Type B pancreatic cell (in vitro differentiated cells): ENCODE measurements at regions not wholly inside any gene's neighbourhood (a gene's known extent, or its start where the extent isn't known, plus 50 kb on each side); places are given as distances from the start of the nearest gene placed in this dataset.
A peak's percentile ranks its signal among the peaks of the same experiment; 100 is the strongest.

Experiments used
- DNase-seq: peaks from one replicate; pipeline ENCODE4 v3.0.0; 2021; ENCODE audit warnings: mixed read lengths; ENCODE audit not compliant: unreplicated experiment; ENCODE audit errors: extremely low spot score
- H3K27ac Mint-ChIP-seq: 2 replicates; pipeline ENCODE4 v1.8.0; 2021; ENCODE audit warnings: mild to moderate bottlenecking, mixed read lengths
- H3K27me3 Mint-ChIP-seq: 2 replicates; pipeline ENCODE4 v1.8.0; 2021; ENCODE audit warnings: mixed read lengths
- H3K36me3 Mint-ChIP-seq: 2 replicates; pipeline ENCODE4 v1.8.0; 2021; ENCODE audit warnings: mixed read lengths
- H3K4me1 Mint-ChIP-seq: one replicate; pipeline ENCODE4 v1.8.0; 2021; ENCODE audit warnings: mixed read lengths; ENCODE audit not compliant: unreplicated experiment
- H3K4me3 Mint-ChIP-seq: 2 replicates; pipeline ENCODE4 v1.8.0; 2021; ENCODE audit warnings: mild to moderate bottlenecking, mixed read lengths
- H3K9me3 Mint-ChIP-seq: 2 replicates; pipeline ENCODE4 v1.8.0; 2021; ENCODE audit warnings: mixed read lengths
- TF ChIP-seq, protein P1 (sequence below): fragments of 200-600 bp; sonication (generic); conservative IDR thresholded peaks from 2 replicates; pipeline ENCODE4 v1.5.0; 2021; ENCODE audit warnings: antibody characterized with exemption, mild to moderate bottlenecking

DNA sequence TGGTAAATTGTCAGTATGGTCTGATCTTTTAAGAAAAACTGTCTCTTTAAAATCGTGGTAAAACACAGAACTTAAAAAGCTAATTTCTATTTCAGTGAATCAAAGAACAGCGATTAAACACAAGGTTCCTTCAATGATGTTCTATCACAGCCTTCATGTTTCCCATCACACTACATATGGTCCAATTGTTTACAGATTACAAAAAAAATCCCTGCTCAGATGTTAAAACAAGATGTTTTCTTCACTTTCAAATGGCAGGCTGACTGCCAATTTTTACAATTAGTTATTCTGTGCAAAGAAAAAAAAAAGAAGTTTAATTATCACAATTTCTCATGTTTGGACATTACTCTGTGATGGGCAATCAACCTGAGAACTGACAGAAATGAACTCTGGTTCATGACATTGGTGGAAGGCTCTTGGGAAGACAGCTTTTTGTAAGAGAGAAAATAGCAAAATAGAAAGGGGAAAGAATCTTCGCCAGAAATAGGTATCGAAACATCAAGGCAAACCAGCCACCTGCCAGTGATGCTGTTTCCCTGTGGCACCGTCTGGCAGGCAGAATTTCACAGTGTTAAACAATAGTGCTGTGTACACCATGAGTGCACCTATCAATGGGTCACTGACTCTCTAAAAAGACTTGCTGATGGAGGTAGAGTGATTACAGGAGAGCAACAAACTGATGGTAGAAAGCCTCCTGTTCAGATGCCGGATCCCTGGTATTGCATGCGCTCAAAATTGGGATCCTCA is 1020.0 kb upstream of the ARRDC3 start:
- Mint-ChIP-seq H3K27me3 (no peaks in the 10 kb centered on the region), H3K9me3 (no peaks in the 10 kb centered on the region), H3K36me3 (no peaks in the 10 kb centered on the region), H3K4me1 (no peaks in the 10 kb centered on the region), H3K4me3 (no peak overlapping the region), H3K27ac (no peak overlapping the region)
- DNase-seq, result no peak
- TF ChIP-seq, protein P1, sequence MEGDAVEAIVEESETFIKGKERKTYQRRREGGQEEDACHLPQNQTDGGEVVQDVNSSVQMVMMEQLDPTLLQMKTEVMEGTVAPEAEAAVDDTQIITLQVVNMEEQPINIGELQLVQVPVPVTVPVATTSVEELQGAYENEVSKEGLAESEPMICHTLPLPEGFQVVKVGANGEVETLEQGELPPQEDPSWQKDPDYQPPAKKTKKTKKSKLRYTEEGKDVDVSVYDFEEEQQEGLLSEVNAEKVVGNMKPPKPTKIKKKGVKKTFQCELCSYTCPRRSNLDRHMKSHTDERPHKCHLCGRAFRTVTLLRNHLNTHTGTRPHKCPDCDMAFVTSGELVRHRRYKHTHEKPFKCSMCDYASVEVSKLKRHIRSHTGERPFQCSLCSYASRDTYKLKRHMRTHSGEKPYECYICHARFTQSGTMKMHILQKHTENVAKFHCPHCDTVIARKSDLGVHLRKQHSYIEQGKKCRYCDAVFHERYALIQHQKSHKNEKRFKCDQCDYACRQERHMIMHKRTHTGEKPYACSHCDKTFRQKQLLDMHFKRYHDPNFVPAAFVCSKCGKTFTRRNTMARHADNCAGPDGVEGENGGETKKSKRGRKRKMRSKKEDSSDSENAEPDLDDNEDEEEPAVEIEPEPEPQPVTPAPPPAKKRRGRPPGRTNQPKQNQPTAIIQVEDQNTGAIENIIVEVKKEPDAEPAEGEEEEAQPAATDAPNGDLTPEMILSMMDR, result no peak

DNA sequence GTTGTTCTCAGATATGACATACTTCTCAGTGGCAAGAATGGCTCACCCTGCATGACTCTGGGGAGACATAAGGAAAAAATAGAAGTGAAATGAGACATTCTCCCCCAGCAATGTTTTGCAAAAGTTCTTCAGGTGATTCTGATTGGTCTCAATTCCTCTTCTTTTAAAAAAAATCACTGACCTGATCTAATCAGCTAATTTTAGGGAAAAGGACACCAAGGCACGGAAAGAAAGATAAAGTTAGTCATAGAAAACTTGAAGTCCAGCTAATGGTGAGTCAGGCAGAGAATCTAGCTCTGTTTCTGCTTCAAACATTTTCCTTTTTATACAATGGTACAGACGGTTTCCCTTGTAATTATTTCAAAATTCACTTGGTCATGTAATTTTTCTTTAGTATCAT is 1018.9 kb upstream of the ARRDC3 start:
- no peaks in the 10 kb centered on the region for H3K36me3 Mint-ChIP-seq
- TF ChIP-seq, protein P1, result no peak
- H3K27ac Mint-ChIP-seq, result no peak overlapping the region
- no peaks in the 10 kb centered on the region for H3K9me3 Mint-ChIP-seq
- H3K4me3 Mint-ChIP-seq, result no peak overlapping the region
- H3K4me1 Mint-ChIP-seq, result no peaks in the 10 kb centered on the region
- DNase-seq, result no peak
- no peaks in the 10 kb centered on the region for H3K27me3 Mint-ChIP-seq

DNA sequence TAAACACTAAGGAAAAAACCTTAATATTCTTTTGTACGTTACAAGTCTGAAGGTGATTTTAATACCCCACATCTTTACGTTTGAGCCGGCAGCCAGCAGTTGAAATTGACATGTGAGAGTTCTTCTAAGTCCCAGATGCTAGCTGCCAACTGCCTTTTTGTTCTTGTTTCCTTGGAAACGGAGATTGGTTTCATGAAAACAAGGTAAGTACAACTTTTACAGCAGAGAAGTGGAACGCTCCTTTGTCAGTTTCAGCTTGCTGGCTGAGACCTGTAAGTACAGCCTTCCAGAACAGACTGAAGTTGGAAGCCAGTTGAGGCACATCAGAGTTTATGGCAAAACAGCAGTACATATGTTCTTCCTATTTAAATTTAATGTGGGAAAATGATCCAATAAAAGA is 1018.4 kb upstream of the ARRDC3 start:
- Mint-ChIP-seq H3K9me3 (no peaks in the 10 kb centered on the region), H3K27me3 (no peaks in the 10 kb centered on the region), H3K4me1 (no peaks in the 10 kb centered on the region), H3K4me3 (no peak overlapping the region), H3K27ac (no peak overlapping the region), H3K36me3 (no peaks in the 10 kb centered on the region)
- DNase-seq, result no peak
- TF ChIP-seq, protein P1, result peak; percentile 54

DNA sequence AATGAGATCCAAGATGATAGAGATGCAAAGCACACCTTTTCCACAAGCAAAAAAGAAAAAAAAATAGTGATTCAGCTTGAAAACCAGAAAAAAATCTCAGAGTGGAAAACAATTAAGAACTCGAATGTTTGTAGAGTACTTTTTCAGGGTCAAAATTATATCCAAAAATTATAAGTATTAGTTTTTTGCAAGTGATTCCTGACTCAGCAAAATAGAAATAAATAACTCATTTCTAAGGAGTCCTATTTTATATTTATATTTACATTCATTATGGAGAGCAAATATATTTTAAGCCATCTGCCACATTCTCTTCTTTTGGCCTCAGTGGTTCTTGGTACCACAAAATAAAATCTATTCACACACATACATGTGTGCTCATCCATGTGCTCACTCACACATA is 1011.8 kb upstream of the ARRDC3 start:
- Mint-ChIP-seq H3K27ac (no peak overlapping the region), H3K27me3 (no peaks in the 10 kb centered on the region), H3K4me1 (no peaks in the 10 kb centered on the region), H3K9me3 (no peaks in the 10 kb centered on the region), H3K4me3 (no peak overlapping the region), H3K36me3 (no peaks in the 10 kb centered on the region)
- DNase-seq, result no peak
- TF ChIP-seq, protein P1, result no peak

DNA sequence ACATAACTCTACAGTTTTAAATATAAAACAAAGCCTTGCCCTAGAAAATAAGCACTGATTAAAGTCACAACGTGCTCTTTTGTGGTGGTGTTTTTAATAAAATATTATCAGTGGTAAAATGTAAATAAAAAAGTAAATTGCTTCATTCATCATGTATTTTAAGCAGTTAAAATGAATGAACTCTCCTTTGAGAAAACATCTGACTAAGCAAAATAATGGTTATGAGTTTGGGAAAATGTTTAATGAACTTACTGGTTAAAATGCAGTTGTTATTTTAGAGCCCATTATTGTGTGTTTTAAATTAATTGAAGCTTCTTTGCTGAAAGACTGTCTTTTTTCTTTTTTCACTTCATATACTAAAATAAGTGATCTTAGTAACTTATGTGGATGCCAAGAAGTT is 1007.5 kb upstream of the ARRDC3 start:
- no peak overlapping the region for H3K27ac Mint-ChIP-seq
- no peaks in the 10 kb centered on the region for H3K36me3 Mint-ChIP-seq
- no peak for DNase-seq
- no peaks in the 10 kb centered on the region for H3K4me1 Mint-ChIP-seq
- H3K27me3 Mint-ChIP-seq, result no peaks in the 10 kb centered on the region
- TF ChIP-seq, protein P1, result no peak
- H3K9me3 Mint-ChIP-seq, result no peaks in the 10 kb centered on the region
- H3K4me3 Mint-ChIP-seq, result no peak overlapping the region
